Upper lobe of left lung (tissue), 4 donors: ENCODE measurements at regions not wholly inside any gene's neighbourhood (a gene's known extent, or its start where the extent isn't known, plus 50 kb on each side); places are given as distances from the start of the nearest gene placed in this dataset.

Experiments
- CTCF ChIP-seq, 6 experiments: fragments of 450-650 bp in 4 of 6; fragments of 200-600 bp in 2 of 6; sonication (generic) in 2 of 6; IDR thresholded peaks; one replicate each; pipeline ENCODE4 v1.5.1; 2016 to 2019; ENCODE audit warnings: antibody characterized with exemption in 6 of 6
- EP300 ChIP-seq, 4 donors: sonication (generic); formaldehyde crosslinking; IDR thresholded peaks; one replicate each; pipeline ENCODE4 v1.5.1; 2017; ENCODE audit warnings: antibody characterized with exemption in 4 of 4, control low read depth in 2 of 4
- POLR2A ChIP-seq, 4 donors: fragments of 450-650 bp; IDR thresholded peaks; one replicate each; pipeline ENCODE4 v1.5.1; 2016 to 2017; ENCODE audit warnings: antibody characterized with exemption in 4 of 4, mild to moderate bottlenecking in 2 of 4
- POLR2AphosphoS5 ChIP-seq, 2 donors: sonication (generic); formaldehyde crosslinking; IDR thresholded peaks; one replicate each; pipeline ENCODE4 v1.5.1; 2017; ENCODE audit warnings: antibody characterized with exemption in 2 of 2

DNA sequence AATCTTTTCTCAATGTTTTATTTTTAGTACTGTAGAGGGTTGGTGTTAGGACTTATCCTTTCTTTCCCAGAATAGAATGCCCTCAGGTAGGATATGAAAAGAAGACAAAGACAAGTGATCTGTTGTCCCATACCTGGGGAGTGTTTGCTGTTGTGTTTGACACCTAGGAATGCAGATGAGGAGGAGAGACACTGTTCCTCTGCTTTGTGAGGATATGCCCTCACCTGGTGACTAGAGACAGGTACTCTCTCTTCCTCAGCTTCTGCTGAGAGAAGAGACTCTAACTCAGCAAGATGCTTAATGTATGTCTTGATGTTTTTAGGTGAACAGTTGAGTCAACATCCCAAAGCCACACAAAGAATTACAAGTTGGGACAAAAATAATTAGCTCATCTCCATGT is 468.4 kb downstream of the PRR16 start:
- TF ChIP-seq POLR2A (IDR thresholded peaks at IDR 0.05) = no peak
- no peak for TF ChIP-seq POLR2AphosphoS5 (IDR thresholded peaks at IDR 0.05)
- no peak for TF ChIP-seq CTCF (IDR thresholded peaks at IDR 0.05)
- no peak for TF ChIP-seq EP300 (IDR thresholded peaks at IDR 0.05)
